ENCODE measurements at regions not wholly inside any gene's neighbourhood (a gene's known extent, or its start where the extent isn't known, plus 50 kb on each side); places are given as distances from the start of the nearest gene placed in this dataset.

DNA sequence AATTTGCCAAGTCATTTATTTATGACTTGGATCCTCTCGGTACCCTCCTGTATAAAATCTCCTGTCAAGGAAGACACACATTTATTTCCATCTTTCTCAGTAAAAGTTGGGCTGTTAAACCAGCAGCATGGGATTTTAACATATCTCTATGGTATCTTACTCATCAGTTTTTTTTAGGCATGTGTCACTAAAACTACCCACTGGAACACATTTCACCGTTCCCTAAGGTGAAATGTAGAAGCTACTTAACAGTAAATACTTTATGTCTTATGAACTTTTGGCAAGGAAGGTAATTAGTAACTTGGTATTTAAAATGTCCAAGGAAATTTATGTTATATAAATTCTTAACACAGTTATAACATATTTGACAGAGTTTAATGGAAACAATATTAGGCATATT is 152.5 kb upstream of the HDAC9 start:
- TF ChIP-seq, protein P1, sequence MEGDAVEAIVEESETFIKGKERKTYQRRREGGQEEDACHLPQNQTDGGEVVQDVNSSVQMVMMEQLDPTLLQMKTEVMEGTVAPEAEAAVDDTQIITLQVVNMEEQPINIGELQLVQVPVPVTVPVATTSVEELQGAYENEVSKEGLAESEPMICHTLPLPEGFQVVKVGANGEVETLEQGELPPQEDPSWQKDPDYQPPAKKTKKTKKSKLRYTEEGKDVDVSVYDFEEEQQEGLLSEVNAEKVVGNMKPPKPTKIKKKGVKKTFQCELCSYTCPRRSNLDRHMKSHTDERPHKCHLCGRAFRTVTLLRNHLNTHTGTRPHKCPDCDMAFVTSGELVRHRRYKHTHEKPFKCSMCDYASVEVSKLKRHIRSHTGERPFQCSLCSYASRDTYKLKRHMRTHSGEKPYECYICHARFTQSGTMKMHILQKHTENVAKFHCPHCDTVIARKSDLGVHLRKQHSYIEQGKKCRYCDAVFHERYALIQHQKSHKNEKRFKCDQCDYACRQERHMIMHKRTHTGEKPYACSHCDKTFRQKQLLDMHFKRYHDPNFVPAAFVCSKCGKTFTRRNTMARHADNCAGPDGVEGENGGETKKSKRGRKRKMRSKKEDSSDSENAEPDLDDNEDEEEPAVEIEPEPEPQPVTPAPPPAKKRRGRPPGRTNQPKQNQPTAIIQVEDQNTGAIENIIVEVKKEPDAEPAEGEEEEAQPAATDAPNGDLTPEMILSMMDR (IDR thresholded peaks at IDR 0.05) = no peak
- no peak for TF ChIP-seq POLR2A (IDR thresholded peaks at IDR 0.05)
